ENCODE measurements at regions not wholly inside any gene's neighbourhood (a gene's known extent, or its start where the extent isn't known, plus 50 kb on each side); places are given as distances from the start of the nearest gene placed in this dataset.

- no peaks in the 10 kb centered on the region for H4K20me1 ChIP-seq (ENCODE audit: control insufficient read depth, insufficient read depth, low read depth, low read length)
- TF ChIP-seq, protein P1, sequence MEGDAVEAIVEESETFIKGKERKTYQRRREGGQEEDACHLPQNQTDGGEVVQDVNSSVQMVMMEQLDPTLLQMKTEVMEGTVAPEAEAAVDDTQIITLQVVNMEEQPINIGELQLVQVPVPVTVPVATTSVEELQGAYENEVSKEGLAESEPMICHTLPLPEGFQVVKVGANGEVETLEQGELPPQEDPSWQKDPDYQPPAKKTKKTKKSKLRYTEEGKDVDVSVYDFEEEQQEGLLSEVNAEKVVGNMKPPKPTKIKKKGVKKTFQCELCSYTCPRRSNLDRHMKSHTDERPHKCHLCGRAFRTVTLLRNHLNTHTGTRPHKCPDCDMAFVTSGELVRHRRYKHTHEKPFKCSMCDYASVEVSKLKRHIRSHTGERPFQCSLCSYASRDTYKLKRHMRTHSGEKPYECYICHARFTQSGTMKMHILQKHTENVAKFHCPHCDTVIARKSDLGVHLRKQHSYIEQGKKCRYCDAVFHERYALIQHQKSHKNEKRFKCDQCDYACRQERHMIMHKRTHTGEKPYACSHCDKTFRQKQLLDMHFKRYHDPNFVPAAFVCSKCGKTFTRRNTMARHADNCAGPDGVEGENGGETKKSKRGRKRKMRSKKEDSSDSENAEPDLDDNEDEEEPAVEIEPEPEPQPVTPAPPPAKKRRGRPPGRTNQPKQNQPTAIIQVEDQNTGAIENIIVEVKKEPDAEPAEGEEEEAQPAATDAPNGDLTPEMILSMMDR (IDR thresholded peaks at IDR 0.05; ENCODE audit: low read depth, low read length, poor library complexity, severe bottlenecking): no peak
- no peak for TF ChIP-seq EZH2phosphoT487 (IDR thresholded peaks at IDR 0.05; ENCODE audit: borderline replicate concordance, low read length)
- H3K4me1 ChIP-seq (ENCODE audit: control insufficient read depth, low read length): no peaks in the 10 kb centered on the region
- H3F3A ChIP-seq (ENCODE audit: control insufficient read depth, insufficient read depth): no peaks in the 10 kb centered on the region
- no peaks in the 10 kb centered on the region for H3K9me3 ChIP-seq (ENCODE audit: control insufficient read depth, insufficient read depth, low read length)
- no peak overlapping the region for H3K27ac ChIP-seq (ENCODE audit: low read depth, low read length)
- no peaks in the 10 kb centered on the region for H3K9me2 ChIP-seq (replicated peaks; ENCODE audit: control insufficient read depth, low read length)
- H3K4me2 ChIP-seq (ENCODE audit: low read length): no peak overlapping the region
- no peak overlapping the region for H3K4me3 ChIP-seq (ENCODE audit: low read length)
- H3K27me3 ChIP-seq (ENCODE audit: control insufficient read depth, low read length): no peaks in the 10 kb centered on the region
- H3K79me2 ChIP-seq (ENCODE audit: control insufficient read depth, low read length): no peaks in the 10 kb centered on the region
- H3K36me3 ChIP-seq (ENCODE audit: control insufficient read depth, low read length): no peaks in the 10 kb centered on the region
Measured at GRCh38 chr2:217466805-217467204, 536.0 kb downstream of the TNS1 start.

DNA sequence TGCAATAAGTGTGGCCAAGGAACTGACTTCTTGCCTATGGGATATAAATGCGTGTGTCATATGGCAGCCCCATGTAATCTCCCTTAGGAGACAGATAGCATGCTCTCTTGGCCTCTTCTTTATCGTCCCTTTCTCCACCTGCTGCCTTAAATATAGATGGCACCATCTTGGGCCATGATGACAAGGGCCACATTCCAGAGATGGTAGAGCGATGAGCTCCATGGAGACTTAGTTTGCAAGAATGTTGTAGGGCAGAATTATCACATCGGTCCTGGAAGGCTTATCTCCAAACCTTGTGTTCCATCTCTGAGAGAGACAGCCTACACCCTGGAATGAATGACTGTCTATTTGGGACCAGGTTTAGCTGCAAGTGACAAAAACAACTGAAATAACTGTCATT is 536.7 kb downstream of the TNS1 start:
- H3K9me3 ChIP-seq (ENCODE audit: control insufficient read depth, insufficient read depth, low read length): no peaks in the 10 kb centered on the region

GRCh38 chr2:217465100-217465499 is 537.7 kb downstream of the TNS1 start:
- Histone ChIP-seq H3F3A (ENCODE audit: control insufficient read depth, insufficient read depth) (no peaks in the 10 kb centered on the region), H3K4me2 (ENCODE audit: low read length) (no peak overlapping the region), H3K27ac (ENCODE audit: low read depth, low read length) (no peak overlapping the region), H3K4me3 (ENCODE audit: low read length) (no peak overlapping the region), H3K9me3 (ENCODE audit: control insufficient read depth, insufficient read depth, low read length) (no peaks in the 10 kb centered on the region), H3K27me3 (ENCODE audit: control insufficient read depth, low read length) (0 out of 2 replicates have a peak, but pooled peaks cover 3% of the 10 kb centered on the region), H3K79me2 (ENCODE audit: control insufficient read depth, low read length) (no peaks in the 10 kb centered on the region), H3K4me1 (ENCODE audit: control insufficient read depth, low read length) (no peaks in the 10 kb centered on the region), H4K20me1 (ENCODE audit: control insufficient read depth, insufficient read depth, low read depth, low read length) (no peaks in the 10 kb centered on the region), H3K9me2 (replicated peaks; ENCODE audit: control insufficient read depth, low read length) (no peaks in the 10 kb centered on the region; the same call in 1 of the 2 replicates), H3K36me3 (ENCODE audit: control insufficient read depth, low read length) (no peaks in the 10 kb centered on the region)
- TF ChIP-seq, protein P1 (IDR thresholded peaks at IDR 0.05; ENCODE audit: low read depth, low read length, poor library complexity, severe bottlenecking): no peak
- no peak for TF ChIP-seq EZH2phosphoT487 (IDR thresholded peaks at IDR 0.05; ENCODE audit: borderline replicate concordance, low read length)

More for the DNA sequence above, 536.7 kb downstream of the TNS1 start:
- Histone ChIP-seq H3K4me3 (ENCODE audit: low read length) (no peak overlapping the region), H3K27me3 (ENCODE audit: control insufficient read depth, low read length) (no peaks in the 10 kb centered on the region), H3F3A (ENCODE audit: control insufficient read depth, insufficient read depth) (no peaks in the 10 kb centered on the region), H4K20me1 (ENCODE audit: control insufficient read depth, insufficient read depth, low read depth, low read length) (no peaks in the 10 kb centered on the region), H3K36me3 (ENCODE audit: control insufficient read depth, low read length) (no peaks in the 10 kb centered on the region), H3K4me1 (ENCODE audit: control insufficient read depth, low read length) (no peaks in the 10 kb centered on the region), H3K27ac (ENCODE audit: low read depth, low read length) (no peak overlapping the region), H3K79me2 (ENCODE audit: control insufficient read depth, low read length) (no peaks in the 10 kb centered on the region), H3K4me2 (ENCODE audit: low read length) (no peak overlapping the region), H3K9me2 (replicated peaks; ENCODE audit: control insufficient read depth, low read length) (no peaks in the 10 kb centered on the region)
- no peak for TF ChIP-seq EZH2phosphoT487 (IDR thresholded peaks at IDR 0.05; ENCODE audit: borderline replicate concordance, low read length)
- TF ChIP-seq, protein P1 (IDR thresholded peaks at IDR 0.05; ENCODE audit: low read depth, low read length, poor library complexity, severe bottlenecking): no peak

Measured in DOHH2 (cell line).